ENCODE measurements at regions not wholly inside any gene's neighbourhood (a gene's known extent, or its start where the extent isn't known, plus 50 kb on each side); places are given as distances from the start of the nearest gene placed in this dataset.

GRCh38 chr5:107199756-107200155 is 471.0 kb downstream of the EFNA5 start:
- TF ChIP-seq POLR2A (IDR thresholded peaks at IDR 0.05) (no peak), CTCF (IDR thresholded peaks at IDR 0.05 in 4 of 5, conservative IDR thresholded peaks at IDR 0.05 in 1 of 5) (no peak)
